GM12875 (cell line): ENCODE measurements at regions not wholly inside any gene's neighbourhood (a gene's known extent, or its start where the extent isn't known, plus 50 kb on each side); places are given as distances from the start of the nearest gene placed in this dataset.

Experiments
- H3K4me3 ChIP-seq: one replicate; pipeline ENCODE4 v1.5.1; 2011; ENCODE audit warnings: low read depth, low read length, control low read depth
- CTCF ChIP-seq: IDR thresholded peaks from 2 replicates; pipeline ENCODE4 v1.5.1; 2011; ENCODE audit warnings: low read depth, mild to moderate bottlenecking, control low read depth, inconsistent platforms, low read length, moderate library complexity, borderline replicate concordance; ENCODE audit not compliant: insufficient read depth

- H3K4me3 ChIP-seq = no peak overlapping the region
- TF ChIP-seq CTCF = no peak
Measured at GRCh38 chr9:20030221-20030620, 241.4 kb upstream of the SLC24A2 start.

GRCh38 chr9:20028849-20029231, 240.0 kb upstream of the SLC24A2 start:
- no peak for TF ChIP-seq CTCF
- H3K4me3 ChIP-seq = no peak overlapping the region

- no peak overlapping the region for H3K4me3 ChIP-seq
- no peak for TF ChIP-seq CTCF
Measured at GRCh38 chr9:20028192-20028848, 239.5 kb upstream of the SLC24A2 start.

GRCh38 chr9:20023961-20024571, 235.2 kb upstream of the SLC24A2 start:
- TF ChIP-seq CTCF = no peak
- H3K4me3 ChIP-seq = no peak overlapping the region

GRCh38 chr9:20023210-20023905, 234.5 kb upstream of the SLC24A2 start:
- no peak for TF ChIP-seq CTCF

GRCh38 chr9:20022410-20022809, 233.6 kb upstream of the SLC24A2 start:
- H3K4me3 ChIP-seq = no peak overlapping the region
- TF ChIP-seq CTCF = no peak

More at GRCh38 chr9:20023210-20023905, 234.5 kb upstream of the SLC24A2 start:
- H3K4me3 ChIP-seq = no peak overlapping the region
